GM18520 (cell line): ENCODE measurements at regions not wholly inside any gene's neighbourhood (a gene's known extent, or its start where the extent isn't known, plus 50 kb on each side); places are given as distances from the start of the nearest gene placed in this dataset.
A peak's percentile ranks its signal among the peaks of the same experiment; 100 is the strongest.

ENCODE experiments used
- ATAC-seq: cut with Tn5 transposase; IDR thresholded peaks from one replicate; pipeline ENCODE4 v1.9.1; 2021; ENCODE audit not compliant: unreplicated experiment

DNA sequence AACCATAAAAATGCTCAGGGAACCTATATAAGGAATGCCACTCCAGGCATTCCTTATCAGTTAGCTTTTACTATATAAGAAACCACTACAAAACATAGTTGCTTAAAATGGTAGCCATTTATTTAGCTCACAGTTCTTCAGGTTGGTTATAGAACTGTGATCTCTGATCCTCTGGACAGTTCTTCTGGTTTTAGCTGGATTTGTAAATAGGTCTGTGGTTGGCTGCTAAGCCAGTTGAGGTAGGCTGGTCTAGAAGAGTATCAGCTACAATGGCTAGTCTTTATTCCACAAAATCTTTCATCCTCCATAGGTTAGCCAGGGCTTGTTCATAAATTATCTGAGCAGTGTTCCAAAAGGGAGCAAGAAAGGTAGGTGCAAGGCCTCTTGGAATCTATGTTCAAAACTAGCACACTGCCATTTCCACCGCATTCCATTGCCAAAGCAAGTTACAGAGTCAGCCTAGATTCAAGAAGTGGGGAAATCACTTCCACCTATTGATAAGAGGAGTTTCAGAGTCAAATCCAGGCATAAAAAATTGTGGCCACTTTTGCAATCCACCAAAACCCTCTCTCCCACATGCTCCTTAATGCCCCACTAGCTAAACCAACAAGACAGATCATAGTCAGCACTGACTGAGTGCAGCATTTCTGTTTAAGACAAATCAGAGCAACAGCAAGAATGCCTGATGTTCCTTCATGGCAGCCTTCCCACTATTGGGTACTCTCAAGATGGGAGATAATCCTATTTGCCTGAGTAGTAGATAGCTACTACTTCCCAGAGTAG is 146.4 kb downstream of the IRS1 start:
- ATAC-seq, result no peak

DNA sequence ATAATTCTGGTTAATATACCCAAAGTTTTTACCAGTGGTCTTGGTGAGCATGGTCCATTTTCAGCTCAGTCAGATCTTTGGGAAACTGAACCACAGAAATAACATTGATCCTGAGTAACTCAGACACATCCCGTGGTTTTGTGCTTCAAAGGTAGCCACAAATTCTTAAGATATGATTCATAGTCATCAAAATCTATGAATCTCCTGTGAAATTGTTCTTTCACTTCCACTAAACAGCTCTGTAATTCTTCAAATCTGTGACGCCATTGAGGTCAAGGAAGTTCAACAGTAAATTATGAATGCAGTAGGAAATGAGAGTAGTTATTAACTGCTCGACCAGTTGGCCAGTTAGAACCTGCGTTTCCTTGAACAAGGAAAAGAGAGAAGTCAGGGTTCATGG is 147.3 kb downstream of the IRS1 start:
- ATAC-seq, result no peak

DNA sequence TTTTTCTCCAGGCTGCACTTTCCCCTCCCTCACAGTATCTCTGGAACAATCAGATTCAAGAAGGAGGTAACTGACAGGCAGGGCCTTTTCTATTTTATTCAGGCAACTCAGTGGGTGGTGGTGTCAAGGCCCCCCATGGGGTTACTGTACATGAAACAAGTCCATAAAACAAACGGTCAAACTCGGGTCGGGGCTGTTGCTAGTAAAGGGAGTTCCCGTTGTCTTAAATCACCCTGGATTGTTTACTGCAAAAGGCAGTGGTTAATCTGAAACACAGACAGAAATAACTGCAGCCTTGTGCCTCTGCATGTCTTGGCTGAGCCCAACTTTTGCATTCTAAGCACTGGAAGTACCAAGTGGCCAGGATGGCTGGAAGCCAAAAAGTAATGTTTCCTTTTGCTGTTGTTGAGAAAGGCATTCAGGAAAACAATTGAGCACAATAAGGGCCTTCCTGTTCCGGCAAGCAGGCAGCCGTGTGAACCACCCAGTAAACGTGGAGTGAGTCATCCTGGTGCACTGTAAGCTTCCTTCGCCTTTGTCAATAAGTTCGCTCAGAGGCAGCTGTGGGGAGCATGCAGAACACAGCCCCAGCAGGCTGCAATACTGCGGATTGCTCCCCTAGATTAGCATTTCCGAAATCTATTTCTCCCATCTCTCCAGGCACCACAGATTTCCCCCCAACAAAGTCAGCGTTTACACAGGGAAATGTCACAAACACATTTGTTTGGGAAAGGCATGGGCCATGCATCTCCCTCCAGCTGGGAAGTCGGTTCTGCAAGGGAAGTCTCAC is 149.6 kb downstream of the IRS1 start:
- peak; percentile 71 for ATAC-seq

DNA sequence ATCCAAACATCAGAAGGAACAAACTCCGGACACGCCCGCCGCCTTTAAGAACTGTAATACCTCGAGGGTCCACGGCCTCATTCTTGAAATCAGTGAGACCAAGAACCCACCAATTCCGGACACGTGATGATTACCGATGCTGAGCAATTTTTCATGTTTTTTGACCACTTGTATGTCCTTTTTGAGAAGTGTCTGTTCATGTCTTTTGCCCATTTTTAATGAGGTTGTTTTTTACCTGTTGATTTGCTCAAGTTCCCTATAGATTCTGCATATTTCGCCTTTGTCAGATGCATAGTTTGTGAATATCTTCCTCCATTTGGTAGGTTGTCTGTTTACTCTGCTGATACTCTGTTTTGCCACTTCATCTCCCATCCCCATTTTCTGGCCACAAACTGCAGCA is 150.4 kb downstream of the IRS1 start:
- ATAC-seq, result no peak

- no peak for ATAC-seq
These were observed 151.8 kb downstream of the IRS1 start for GRCh38 chr2:226647621-226648518.

GRCh38 chr2:226644399-226644865 is 155.2 kb downstream of the IRS1 start:
- no peak for ATAC-seq

DNA sequence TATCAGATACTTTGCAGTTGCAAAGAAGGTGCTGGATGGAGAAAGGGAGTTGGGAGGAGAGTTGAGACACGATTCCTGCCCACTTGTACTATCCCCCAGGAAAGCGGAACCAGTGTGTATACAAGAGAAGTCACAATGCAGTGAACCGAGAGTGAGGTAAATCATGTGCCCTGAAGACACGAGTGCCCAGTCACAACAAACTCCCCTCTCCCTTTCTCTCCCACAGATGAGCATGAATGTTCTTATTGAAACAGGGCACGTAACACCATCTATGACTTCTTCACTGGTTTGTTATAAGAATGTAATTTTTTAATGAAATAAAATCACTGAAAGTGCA is 155.7 kb downstream of the IRS1 start:
- ATAC-seq, result no peak

DNA sequence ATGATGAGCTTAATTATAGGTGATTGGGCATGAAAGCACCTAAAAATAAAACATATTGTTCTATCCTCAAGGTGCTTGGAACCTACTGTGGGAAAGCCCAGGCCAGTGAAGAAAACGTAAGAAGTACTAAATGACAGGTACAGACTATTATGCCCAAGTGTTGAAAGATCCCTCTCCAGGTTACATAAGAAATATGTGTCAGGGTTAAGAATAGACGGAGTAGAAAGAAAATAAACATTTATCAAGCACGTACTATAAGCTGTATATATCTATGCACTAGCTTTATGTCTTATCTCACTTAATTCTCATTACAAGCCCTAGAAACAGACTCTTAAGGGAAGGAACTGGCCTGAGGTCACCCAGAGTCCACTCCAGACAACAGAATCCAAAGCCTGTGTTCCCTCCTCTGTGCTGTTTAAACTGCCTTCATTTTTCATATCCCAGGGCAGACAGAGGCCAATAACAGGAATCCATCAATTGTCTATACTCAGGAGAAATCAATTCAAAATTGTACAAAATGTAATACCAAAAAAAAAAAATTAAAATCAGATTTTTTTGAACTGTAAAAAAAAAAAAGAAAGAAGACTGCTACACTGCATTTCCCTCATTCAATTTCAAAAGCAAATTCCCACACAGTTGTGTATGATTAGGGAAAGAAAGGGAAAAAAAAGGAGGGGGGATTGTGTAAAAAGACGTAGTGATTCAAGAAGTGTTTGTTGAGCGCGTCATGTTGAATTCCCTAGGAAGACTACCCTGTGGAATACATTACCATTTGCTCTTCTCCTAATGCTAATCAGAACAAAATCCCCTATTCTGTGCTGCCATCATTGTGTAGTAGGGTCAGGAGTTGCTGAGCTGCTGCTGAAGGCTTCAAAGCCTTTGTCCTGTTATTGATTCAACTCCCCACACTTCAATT is 156.3 kb downstream of the IRS1 start:
- ATAC-seq, result no peak

DNA sequence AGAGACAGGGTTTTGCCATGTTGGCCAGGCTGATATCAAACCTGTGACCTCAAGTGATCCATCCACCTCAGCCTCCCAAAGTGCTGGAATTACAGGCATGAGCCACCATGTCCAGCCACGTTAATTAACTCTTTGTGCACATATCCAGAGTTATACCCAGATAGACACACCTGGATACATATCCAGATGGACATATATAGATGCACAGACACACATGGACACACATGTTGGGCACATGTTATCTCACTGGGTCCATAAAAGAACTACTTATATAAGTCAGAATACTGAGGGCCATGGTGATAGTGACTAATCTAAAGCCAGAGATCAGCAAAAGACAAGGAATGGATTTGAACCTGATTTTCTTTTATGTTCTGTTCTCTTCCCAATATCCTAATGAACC is 158.6 kb downstream of the IRS1 start:
- ATAC-seq, result no peak

GRCh38 chr2:226640501-226640900 is 159.1 kb downstream of the IRS1 start:
- ATAC-seq, result no peak

- no peak for ATAC-seq
These were observed 160.1 kb downstream of the IRS1 start for GRCh38 chr2:226639550-226639949.

GRCh38 chr2:226638576-226638975 is 161.0 kb downstream of the IRS1 start:
- ATAC-seq, result no peak

- no peak for ATAC-seq
These were observed 162.2 kb downstream of the IRS1 start for GRCh38 chr2:226637383-226637782.

DNA sequence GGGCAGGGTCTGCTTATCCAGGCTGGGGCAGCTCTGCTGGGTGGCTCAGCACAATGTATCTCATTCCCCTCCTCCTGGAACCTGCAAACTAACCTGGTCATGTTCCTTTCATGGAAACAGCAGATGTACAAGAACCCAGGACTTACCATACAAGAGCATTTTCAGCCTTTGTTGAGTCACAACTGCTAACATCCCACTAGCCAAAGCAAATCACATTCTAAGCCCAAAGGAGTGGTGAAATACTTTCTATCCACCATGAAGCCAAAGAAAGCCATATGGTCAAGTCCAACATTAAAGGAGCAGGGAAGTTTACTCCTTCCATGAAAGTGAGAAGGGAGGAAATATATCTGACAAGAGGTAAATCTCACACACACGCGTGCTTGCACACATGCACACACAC is 163.0 kb downstream of the IRS1 start:
- ATAC-seq, result no peak

GRCh38 chr2:226634943-226635604 is 164.5 kb downstream of the IRS1 start:
- no peak for ATAC-seq

DNA sequence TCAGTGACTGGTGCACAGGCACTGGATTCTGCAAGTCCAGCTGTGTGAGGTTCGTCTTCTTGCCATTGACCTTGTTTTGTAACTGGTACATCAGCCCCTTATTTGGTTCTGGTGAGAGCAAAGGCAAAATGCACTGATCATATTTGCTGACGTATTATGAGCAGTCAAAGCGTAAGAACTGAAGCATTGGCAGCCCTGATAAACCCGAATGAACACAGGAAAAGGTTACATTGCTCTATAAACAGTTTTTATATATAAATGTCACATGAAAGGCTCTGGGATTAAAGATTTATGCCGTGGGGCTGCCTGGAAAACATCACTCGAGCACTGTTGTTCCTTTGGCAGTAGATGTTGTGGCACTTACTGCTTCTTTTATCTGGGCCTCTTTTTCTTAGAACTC is 167.9 kb downstream of the IRS1 start:
- ATAC-seq, result no peak

- ATAC-seq, result no peak
These were observed 168.4 kb downstream of the IRS1 start for GRCh38 chr2:226631187-226631586.

GRCh38 chr2:226625946-226626345 is 173.7 kb downstream of the IRS1 start:
- no peak for ATAC-seq

- no peak for ATAC-seq
These were observed 175.8 kb downstream of the IRS1 start for GRCh38 chr2:226623587-226624368.
